Inflammatory macrophage treated with lipopolysaccharide for 1 hour (primary cell): ENCODE measurements at regions not wholly inside any gene's neighbourhood (a gene's known extent, or its start where the extent isn't known, plus 50 kb on each side); places are given as distances from the start of the nearest gene placed in this dataset.

Experiments
- DNase-seq, 2 donors: peaks; one replicate each; pipeline ENCODE4 v3.0.0-alpha.2; 2020 to 2022

DNA sequence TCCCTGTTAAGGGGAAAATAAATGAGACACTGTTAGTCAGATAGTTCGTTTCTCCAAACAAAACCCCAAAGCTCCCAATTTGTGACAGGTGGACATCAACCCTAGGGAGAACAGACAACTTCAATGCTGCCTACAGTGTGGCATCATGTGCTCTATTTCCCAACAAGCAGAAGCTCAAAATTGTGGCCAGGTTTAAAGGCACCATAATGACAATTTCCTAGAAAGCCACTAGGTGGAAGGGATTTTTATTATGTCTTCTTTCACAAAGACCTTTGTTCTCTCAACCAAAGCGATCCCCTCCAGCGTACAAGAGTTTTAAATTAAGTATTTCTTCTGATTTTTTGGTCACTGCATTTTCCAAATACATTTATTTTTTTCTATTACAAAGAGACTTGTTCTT lies 88.0 kb upstream of the MBIP start:
- DNase-seq: no peak

DNA sequence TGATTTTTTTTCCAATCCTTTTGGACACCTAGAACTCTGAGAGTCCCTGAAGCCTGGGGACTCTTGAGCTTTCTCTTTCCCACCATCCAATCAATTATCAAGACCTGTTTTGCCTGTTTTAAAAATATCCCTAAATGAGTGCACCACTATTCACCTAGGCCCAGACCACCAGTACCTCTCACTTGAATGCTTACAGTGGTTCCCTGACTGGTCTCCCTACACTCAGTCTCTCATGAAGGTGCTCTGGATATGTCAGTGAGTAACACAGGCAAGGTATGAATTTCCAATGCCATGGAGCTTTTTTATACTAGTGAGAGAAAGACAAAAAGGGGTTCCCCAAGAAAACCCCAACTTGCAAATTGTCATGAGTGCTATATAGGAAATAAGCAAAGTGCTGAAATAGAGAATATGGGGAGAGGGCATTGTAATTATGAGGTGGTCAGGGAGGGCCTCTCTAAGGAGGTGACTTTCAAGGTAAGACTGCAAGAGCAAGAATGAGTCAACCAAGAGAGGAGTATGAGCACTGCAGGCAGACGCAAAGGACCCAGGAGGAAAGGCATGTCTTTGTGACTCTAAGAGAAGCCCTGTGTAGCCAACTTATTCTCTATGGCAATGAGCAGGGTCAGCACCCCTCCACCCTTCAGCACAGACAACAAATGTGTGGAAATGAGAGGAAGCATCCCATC lies 85.3 kb upstream of the MBIP start:
- DNase-seq: no peak

DNA sequence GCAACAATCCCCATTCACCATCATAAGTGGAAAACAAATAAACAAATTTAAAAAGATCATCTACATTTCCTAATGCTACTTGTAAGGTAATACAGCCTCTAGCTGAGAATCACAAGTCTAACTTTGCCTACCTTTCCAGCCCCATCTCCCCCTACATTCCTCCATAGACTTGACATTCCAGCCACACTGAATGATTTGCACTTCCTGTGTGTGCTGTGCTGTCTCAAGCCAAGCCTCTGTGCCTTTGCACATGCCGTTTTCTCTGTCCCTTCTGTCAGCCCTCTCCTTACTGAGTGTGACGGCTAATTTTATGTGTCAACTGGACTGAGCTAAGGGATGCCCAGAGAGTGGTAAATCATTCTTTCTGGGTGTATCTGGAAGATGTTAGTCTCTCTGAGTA lies 82.4 kb upstream of the MBIP start:
- no peak for DNase-seq

DNA sequence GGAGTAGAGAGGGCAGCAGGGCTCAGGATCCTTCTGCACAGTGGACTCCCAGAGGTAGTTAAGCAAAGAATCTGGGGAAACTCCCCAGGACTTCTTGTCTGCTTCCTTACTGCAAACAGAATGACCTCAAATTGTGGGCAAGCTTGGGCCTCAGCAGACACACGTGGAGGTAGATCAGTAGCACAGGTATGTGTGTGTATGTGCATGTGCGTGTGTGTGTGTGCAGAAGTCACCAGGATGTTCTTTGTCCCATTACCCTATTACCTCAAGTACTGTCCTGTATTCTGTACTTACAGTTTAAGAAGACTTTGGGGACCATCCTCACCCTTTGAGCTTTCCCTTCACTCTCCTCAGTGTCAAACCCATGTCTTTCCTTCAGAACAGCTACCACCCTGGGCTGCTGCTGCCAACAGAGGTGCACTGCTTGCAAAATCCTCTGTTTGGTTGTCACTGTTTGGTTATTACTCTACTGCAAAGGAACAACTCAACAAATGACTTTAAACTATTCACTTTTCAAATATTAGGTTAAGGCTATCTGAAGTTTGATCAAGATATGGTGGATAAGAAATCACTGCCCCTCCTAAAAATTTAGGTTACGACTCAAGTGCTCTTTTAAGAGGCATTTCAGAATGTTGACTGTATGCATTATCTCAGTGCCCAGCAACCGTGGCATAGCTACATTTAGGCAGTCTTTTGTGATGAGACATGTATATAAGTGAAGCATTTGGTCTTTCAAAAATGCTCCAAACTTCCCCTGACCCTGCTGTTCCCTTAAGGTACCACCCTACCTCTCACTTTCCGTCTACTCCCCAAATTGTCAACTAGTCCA lies 78.2 kb upstream of the MBIP start:
- no peak for DNase-seq

DNA sequence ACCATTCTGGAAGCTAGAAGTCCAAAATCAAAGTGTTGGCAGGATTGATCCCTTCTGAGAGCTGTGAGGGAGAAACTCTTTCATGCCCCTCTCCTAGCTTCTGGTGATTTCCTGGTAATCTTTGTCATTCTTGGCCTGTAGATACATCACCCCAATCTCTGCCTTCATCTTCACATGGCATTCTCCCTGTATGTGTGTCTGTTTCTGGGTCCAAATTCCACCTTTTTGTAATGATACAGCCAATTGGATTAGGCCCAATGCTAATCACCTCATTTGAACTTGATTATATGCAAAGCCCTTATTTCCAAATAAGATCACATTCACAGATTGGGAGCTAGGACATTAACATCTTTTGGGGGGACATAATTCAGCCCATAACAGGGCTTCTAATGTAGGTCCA lies 76.9 kb upstream of the MBIP start:
- DNase-seq: no peak

DNA sequence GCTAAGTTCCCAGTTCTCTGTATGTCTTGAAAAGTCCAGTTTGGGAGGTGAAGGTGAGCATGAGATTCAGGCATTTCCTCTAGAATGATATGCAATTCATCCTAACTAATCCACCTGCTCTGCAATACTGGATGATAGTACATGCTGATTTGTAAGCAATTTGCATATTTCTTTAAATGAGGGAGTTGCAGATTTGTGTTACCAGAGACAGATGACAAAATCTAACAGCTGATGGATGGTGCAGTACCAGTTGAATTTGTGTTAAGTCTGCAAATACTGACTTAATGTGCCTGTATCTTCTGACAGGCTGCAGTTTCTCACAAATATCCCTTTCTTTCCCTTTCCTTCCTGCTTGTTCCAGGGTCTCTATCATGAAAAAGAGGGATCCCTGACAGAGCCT lies 76.4 kb upstream of the MBIP start:
- no peak for DNase-seq

DNA sequence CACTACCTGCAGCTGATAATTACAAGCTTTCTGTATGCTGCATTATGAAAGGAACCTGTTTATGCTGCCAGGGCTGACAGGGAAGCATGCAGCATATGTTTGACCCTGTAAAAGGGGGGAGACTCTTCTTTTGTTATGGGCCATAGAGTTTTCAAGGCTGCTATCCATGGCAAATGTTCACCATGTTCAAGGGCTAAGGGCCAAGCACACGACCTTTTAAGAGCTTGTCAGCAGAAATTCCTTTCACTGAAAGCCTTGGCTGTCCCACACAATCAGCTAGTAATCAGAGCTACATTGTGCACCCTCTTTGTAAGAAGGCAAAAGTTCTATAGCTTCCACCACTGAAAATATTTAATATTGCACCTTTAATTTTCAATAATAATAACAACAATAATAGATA lies 74.2 kb upstream of the MBIP start:
- no peak for DNase-seq

DNA sequence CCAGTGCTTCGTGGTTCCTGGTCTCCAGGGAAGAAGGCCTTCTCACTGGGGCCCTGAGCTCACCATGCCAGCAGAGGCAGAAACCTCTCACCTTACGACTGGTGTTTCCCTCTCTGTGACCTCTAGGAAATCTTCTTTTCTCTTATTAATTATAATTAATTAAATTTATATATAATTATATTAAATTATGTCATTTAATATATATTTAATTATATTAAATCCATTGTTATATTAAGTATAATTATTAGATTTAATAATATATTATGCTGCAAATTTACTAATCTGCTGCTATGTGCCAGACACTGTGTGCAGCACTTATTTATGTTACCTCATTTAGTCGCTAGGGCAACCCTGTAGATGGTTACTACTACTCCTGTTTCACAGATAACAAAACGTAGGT lies 70.3 kb upstream of the MBIP start:
- no peak for DNase-seq

DNA sequence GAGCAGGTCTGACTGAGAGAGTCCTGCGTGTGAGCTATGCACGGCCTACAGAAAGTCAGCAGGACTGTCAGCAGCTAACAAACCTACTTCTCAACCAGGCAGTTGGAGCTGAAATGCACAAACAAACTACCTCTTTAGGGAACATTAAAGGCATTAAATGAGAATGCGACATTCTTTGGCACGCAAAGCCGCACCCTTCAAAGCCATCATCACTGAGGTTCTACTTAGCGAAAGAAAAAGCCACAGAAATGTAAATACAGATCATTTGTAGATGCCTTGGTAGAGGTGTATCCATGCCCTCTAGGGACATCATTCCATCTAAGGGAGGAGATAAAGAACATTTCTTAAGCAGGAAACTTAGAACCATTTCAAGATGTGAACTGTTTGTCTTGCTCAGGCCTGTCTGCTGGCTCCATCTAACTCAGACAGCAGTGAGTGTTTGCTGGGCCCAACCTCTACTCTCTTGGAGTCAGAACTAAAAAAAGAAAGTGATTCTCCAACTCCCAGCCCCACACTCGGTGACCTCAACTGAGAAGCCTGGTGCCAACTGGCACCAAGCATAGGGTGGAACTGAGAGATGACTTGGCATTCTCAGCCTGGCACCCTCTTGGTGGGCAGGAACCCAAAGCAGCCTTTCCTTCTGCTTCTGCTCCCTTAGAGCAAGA lies 63.5 kb upstream of the MBIP start:
- DNase-seq: no peak

DNA sequence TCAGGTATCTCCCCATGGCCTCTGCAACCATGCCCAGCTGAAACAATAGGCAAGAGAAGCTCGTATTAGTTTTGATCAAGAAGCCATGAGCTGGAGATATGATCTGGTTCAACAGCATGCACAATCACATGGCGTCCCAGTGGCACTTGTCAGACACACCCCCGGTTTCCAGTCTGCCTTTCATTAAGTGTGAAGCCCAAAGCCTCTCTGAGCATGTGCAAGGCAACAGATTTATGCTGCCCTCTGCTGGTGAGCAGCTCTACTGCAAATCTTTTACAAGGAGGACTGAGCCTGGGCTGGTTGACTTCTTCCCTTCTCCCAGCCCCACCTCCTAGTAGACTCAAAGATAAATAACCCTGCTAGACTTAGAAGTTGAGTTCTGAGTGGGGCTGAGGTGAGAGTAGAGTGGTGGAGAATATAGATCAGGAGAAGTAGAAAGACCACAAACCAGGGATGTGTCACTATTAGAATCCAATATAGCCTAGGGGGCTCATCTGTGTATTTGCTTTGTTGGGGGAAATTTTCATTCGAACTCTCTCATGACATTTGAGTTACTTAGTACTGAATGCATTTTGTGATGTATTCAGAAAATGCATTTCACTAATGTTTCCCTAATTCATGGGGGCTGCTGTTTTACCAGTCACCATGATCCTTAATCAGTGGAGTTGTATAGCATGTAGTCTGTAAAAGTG lies 53.7 kb upstream of the MBIP start:
- DNase-seq: peak; percentile 80 to 96
